NCI-H2081 (cell line): ENCODE measurements at regions not wholly inside any gene's neighbourhood (a gene's known extent, or its start where the extent isn't known, plus 50 kb on each side); places are given as distances from the start of the nearest gene placed in this dataset.
"Not testable (repeated sequence)": the region's sequence is repeated elsewhere in the genome, so short reads cannot be mapped to it uniquely, and the experiment has no call there.

ENCODE experiments used
- DNase-seq, 2 experiments: peaks; one replicate each; lab custom pipeline; 2025; lab: John Stamatoyannopoulos, UW

DNA sequence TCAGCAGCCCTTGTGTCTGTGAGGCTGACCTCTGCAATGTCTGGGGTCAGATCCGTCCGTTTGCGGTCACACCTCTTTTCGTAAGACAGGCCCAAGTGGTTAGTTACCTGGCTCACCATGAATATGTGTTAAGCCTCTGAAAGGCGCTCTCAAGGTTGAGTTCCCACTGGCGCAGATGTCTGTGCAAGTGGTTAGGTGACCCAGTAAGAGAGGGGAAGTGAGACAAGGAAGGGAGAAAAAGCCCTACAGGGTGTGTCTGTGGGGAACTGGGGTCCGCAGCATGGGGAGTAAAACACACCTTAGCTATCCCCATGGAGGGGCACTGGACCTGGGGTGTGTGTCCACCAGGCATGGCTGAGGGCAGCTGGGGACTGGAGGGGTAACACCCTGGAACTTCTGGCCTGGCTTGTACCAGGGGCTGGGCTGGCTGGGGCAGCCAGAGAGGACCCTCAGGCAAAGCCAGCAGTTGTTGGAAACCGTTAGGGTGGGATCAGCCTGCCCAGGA lies 391.6 kb upstream of the PROK2 start:
- no peak for DNase-seq

DNA sequence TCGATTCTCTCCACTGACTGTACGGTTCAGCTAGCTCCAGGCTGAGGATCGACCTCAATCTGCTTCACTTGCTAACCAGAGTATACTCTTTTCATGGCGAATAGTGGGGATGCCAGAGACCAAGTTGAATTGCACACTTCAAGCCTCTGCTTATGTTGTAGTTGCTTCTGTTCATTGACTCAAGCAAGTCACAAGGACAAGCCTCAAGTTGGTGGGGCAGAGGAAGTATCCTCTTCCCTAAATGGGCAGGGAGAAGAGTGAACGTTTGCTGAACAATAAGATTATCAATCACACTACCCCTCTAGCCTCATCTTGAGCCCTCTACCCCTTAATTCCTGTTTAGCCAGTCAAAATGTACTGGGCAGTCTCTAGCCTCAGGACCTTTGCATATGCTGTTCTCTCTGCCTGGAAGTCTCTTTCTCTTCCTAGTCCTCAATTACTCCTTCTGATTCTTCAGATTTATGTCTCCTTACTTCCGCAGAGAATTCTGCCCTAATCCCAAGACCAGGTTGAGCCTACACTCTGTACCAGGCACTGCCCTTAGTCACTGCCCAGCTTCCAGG lies 390.4 kb upstream of the PROK2 start:
- DNase-seq: no peak

DNA sequence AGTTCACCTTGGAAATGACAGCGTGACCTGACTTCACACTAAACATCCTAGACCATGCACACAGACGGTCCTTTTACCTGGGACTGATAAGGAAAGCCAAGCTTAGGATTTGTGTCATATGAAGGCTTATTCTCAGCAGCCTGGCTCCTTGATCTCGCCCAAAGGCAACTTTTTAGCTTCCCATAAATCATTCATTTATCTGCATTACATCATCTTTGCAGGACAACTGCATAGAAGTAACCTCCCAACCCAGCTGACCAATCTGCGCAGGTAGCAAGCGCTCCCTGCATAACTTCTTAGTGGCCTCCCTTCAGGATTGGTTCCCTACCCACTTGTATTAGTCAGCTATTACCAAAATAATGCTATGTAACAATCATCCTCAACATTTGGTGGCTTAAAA lies 389.9 kb upstream of the PROK2 start:
- DNase-seq: no peak

DNA sequence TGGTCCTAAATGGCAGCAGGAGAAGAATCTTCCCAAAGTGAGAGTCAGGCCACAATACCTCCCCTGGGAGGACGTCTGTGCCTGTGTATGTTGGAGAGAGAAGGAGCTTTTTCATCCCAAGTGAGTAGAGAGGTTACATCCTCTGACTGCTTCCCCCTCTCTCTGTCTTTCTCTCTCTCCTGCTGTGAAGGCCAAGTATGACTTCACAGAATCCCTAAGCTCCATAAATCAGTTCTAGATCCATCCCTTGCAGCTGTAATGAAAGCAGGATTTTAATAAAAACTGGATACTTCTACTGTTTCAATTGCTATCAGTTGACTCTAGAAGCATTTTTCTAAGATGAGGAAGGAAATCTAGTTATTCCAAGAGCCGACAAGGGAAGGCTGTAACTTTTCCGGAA lies 389.1 kb upstream of the PROK2 start:
- DNase-seq: no peak

DNA sequence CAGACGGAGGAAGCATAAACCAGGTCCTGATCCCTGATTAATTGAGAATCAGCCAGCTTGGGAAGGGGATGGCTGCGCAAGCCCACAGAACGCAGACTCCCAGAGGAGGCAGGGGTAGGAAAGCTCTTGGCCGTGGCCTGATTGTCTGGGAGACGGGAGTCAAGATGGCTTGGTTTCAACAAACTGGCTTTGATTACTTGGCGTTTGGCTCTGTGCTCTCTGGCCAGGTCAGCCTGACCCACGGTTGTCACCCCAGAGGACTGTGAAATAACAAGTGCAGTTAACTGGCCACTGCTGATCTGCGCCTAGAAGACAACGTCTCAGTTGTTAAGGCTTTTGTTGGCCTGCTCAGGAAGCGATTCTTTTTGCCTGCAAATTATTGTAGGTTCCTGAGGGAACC lies 387.0 kb upstream of the PROK2 start:
- DNase-seq: no peak

DNA sequence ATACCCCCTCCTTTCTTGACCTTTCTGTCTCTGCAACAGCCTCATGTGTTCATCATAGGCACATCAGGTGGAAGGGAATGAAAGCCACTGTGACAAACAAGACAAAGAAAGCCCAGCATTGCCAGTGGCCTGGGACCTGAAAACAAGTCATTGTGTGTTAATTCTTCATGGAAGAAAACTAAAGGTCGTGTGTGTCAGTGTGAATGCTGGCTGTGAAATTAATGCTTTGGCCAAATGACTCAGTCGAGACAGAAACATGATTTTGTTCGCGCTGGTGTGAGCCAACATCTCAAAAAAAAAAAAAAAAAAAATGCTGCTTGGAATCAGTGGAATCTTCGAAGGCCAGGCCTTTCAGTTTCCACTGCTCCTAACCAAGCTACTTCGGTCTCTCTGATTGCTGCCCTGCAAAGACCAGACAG lies 386.5 kb upstream of the PROK2 start:
- no peak for DNase-seq

DNA sequence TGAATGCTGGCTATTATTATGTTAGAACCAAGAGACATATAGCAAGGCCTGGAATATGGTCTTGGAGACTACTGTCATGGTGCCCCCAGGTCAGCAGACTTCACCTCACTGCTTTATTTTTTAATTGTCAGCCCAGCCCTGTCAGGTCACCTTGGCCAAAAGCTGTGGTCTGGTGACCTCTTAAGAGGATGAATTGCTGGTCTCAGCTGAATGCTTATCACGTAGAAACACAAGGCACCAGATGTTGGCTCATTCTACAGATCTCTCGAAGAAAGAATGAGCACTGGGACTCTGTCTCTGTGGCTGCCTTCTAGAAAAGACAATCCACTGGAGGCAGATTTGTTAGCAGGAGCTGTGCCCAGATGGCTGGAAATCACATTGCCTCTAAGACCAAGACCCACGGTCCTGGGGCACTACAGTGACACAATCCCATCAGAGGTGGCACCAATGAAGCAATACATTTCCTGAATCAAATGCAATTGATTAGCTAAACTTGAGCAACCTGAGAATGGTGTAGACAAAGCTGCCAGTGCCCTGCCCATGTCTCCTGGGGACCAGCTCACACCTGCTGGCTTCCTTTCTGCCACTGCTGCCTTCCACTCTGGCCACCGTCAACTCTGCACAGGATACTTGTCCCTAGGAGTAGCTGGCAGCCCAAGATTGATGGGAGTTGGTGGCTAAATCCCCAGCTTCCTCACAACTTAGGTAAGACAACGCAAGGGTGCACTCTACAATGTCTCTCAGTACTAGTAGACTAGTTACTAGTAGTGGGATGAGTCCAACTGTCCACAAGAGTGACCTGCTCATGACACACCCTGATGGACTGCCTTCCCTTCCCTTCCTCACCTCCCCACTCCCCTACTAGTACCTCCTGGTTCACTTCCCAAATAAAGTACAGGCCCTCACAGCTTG lies 384.9 kb upstream of the PROK2 start:
- DNase-seq: no peak

DNA sequence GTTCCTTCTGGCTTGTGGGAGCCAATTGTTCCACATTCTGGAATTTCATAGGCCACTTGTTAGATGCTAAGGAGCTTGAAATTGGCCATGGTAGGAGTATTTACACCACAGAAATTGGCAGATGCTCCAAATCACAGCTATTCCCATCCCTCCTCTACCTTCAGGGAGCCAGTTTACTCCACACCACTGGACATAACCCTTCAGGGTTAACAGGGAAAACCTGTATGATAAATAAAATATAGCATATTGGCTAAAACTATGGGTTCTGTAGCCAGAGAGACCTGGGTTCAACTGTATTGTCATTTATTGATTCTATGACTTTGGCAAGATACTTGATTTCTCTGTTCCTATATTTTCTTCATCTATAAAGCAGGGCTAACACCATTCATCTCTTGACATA lies 384.2 kb upstream of the PROK2 start:
- no peak for DNase-seq

DNA sequence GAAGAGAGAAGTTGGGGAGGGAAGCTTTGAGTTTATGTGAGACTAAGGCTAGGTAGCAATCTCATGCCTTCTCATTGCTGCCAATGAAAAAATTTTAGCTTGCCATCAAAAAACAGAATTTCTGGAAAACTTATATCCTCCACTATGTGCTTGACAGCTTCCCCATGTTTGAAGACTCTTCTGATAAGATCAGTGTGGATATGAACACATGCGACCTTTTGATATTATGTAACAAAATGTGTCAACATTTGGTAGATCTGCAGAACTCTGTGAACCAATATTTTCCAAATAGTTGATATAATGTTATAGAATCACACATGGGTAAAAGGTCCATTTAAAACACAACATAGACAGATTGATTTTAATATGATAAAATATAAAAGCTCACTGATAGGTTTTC lies 380.9 kb upstream of the PROK2 start:
- no peak for DNase-seq

DNA sequence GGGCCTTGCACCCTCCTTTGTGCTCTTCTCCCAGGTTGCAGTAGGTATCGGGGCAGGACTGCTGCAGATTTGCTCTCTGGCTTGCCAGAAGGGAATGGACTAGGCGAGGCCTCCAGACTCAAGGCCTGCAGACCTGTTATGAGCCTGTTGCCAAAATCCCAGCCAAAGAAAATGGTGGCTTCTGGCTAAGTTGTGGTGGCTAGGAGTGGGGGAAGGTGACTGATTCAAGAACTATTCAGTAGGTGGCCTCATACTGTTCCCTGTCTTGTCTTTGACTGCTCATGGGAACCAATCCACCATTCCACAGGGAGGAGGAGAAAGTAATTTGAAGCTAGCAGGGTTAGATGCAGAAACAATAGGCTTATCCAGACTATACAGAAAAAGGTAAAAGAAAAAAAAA lies 380.4 kb upstream of the PROK2 start:
- DNase-seq: no peak

DNA sequence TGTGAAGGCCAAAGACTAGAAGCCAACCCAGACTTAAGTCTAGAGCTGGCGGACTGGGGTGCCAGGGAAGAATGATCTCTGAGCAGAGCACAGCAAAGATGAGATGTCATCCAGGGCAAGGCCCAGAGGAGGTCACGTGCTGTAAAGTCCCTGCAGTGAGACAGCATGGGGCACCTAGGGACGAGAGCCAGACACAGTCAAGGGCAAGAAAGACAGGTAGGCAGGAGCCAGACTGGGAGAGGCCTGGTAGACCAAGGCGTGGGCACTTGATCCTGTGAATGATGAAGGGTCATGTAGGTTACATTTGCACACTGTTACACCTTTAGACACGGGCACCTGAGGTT lies 379.7 kb upstream of the PROK2 start:
- DNase-seq: no peak

DNA sequence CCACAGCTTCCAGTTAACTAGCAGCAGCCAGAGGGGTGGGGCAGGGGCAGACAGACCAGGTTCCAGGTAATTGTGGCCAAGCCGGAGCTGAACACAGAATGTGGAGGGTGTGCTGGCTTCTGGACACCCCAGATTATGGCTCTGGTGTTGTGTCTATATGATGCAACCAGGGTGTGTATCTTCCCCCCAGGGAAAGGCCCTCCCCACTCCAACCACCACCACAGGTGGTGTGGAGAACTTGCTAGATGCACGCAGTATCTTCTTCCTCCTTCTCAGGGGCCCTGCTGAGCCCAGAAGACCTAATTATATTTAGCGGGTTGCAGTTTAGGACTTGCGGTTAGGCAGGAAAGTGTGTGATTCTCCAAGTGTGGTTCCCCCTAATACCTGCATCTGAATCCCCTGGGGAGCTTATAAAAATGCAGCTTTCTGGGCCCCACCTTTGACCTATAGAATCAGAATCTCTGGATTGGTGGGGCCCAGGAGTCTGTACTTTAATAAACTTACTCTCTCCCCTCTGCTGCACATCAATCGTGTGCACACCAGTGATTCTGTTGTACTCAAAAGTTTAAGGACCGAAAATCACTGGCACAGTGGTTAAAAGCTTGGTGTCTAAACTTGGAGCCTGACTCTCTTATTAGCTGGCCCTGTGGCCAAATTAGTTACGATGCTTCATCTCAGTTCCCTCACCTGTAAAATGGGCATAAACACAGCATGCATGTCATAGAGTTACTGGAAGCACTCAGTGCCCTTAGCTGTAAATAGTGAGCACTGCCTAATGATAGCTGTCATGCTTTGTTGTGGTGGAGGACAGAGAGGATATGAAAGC lies 379.1 kb upstream of the PROK2 start:
- DNase-seq: no peak

DNA sequence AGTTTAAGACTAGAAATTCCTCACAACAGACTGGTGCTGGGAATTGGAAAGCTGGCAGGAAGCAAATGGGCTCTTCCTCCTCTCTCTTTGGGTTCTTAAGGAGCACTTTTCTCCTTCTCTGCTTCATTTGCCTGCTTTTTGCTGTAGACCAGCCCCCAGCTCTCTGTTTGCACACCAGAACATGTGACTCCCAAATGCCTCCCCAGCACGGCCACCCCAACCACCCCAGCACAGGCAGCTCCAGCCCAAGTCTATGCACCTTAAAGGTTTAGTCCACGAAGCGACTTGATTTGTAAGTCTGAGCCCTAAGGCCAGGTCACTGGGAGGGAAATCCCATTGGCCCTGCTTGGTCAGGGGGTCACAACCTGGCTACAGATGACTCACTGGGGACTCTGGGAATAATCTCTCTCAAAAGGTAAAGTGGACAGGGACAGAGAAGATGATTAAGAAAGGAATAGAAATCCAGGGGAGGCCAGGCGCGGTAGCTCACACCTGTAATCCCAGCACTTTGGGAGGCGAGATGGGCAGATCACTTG lies 377.8 kb upstream of the PROK2 start:
- no peak for DNase-seq

DNA sequence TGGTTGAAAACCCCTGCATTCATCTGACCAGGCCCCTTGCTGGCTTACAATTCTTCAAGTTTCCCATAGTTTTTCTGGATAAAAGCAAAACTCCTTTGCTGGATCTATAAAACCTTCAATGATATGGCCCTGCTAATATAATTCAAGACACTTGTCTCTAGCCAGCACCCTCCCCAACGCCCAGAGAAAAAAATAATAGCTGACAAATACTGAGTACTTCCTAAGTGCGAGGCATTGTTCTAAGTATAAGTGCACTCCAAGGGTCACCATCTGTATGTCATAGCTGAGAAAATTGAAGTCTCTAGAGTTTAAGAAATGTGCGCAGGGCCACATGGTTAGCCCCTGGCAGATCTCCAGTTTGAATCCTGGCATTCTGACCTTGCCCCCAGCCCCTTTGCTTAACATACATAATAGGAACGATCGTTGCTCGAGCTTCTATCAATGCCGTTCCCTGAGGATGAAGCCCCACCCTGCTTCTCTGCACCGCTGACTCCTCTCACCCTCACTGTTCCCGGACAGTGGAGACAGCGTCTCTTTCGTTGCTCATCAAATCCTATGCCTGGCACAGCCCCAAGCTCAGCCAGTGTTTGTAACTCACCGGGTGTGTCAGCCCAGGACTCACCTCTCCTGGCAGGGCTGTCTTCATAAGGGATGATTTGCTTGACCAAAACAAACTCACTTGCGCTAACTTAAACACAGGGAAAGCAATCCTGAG lies 377.1 kb upstream of the PROK2 start:
- DNase-seq: no peak

DNA sequence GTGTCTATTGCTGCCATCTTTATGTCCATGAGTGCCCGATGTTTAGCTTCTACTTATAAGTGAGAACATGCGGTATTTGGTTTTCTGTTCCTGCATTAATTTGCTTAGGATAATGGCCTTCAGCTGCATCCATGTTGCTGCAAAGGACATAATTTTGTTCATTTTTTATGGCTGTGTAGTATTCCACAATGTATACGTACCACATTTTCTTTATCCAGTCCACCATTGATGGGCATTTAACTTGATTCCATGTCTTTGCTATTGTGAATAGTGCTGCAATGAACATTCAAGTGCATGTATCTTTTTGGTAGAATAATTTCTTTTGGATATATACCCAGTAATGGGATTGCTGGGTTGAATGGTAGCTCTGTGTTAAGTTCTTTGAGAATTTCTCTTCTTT lies 376.3 kb upstream of the PROK2 start:
- not testable (repeated sequence) for DNase-seq

DNA sequence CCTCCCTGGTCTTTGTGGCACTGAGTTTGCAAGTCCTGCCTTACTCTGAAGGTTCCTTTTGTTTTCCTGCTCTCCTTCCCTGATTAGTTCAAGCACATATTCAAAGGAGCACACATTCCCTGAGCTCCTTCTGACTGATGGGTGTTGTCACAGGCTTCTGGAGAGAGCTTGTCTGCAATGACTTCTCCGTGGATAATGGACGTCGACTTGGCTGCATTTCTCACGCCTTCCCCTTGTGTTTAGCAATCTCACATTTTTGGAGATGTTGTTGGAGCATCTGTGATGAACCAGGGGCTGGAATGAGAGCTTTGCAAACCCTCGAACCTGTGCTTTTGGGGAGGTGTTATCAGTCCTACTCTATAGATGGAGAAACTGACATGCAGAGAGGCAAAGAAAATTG lies 375.4 kb upstream of the PROK2 start:
- DNase-seq: no peak

DNA sequence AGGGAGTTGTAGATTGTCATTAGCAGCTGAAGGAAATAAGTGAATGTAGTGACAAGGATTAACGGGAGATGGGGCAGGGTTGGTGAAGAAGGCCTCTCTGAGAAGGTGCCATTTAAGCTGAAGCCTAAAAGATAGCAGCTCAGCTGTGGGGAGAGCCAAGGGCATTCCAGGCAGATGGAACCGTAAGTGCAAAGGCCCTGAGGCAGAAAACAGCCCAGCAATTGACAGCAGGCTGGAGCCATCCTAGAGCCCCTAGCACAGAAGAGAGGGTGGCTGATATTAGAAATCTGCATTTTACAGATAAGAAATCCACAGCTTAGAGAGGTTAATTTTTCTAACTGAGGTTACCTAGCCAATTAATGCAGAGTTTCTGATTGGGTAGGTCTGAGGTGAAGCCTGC lies 374.5 kb upstream of the PROK2 start:
- no peak for DNase-seq

DNA sequence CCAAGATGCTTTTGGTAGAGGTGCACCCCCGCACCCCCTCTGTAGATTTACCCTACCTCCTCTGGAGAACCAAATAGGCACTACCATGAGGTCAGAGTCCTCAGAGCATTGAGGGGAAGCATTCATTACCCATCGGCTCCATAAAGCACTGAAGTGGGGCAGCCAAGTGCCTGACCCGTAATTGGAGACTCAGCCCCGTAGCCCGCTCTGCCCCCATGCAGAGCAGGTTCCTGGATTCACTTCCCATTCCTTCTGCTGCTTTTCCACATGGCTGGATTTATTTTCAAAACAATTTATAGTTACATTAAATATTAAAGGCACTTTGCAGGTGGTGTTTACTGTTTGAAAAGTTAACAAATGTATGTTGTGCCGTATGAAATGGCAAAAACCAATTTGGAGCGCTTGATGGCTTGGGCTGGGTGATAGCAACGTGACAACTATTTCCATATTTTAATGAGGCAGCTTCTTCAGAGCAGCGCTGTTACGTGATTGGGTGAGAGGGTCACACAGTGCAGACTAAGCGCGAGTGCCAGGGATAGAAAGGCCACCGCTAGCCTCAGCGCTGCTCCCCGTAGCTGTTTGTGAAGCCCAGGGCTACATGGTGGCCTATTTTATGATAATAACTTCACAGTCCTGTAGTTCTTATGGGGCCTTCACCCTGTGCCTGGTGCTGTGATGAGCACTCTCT lies 373.8 kb upstream of the PROK2 start:
- no peak for DNase-seq

DNA sequence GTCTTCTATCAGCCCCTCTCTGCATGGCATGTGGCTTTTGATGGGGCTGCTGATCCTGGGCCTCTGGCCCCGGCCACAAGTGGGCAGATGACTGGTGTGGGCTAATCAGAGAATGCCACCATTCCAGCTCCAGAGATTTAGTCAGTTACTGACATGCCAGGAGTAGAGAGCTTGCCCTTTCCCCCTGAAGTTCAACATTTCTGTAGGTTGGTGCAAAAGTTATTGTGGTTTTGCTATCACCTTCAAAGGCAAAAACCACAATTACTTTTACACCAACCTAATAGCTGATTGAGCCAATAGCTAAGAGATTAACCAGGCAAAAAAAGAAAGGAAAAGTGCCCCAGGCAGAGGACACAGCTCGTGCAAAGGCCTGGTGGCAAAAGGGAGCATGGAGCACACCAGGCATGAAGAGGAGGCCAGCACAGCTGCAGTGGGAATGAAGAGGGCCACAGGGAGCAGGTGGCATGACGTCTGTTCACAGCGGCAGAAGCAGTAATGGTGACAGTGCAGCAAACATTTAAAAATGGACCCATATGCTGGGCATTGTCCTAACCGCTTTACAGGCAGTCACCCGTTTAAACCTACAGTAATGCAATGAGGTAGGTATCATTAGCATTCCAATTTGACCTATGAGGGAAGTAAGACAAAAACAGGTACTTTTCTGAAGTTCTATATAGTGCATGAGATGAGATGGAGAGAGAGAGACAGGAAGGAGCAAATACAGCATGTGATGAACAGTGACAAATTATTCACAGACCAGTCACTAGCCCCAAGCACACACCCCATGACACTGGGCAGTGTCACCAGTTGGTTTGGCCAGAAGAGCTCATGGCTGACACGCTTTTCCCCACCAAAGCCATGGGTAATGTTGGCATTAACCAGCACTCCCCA lies 373.0 kb upstream of the PROK2 start:
- DNase-seq: no peak

DNA sequence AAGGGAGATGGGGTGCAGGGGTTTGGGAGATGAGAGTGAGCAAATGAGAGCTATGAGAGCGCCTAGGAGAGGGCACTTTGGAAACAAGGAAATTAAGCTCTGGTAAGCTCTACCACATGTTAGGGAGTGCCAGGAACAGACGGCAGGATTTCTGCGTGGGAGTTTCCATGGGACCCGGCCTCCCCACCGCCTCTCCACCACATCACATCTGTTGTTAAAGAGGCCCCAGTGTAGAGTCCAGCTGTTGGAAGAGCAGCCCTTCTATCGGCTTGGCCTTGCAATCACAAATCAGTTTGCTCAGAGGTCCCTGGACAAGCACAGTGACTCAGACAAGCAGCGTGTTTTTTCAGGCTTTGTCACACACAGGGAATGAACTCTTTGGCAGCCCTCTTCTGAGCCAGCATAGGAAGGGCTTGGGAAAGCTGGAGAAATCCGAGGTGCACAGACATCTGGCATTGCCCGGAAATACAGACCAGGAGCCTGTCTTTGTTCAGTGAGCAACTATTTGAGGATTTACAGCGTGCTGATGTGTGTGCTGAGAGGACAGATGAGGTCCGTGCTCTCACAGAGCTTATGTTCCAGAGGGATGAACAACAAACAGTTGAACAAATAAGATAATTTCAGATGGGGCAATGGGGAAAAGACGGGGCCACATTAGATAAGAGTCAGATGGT lies 370.6 kb upstream of the PROK2 start:
- no peak for DNase-seq
